Caco-2 (cell line): ENCODE measurements at regions not wholly inside any gene's neighbourhood (a gene's known extent, or its start where the extent isn't known, plus 50 kb on each side); places are given as distances from the start of the nearest gene placed in this dataset.
A peak's percentile ranks its signal among the peaks of the same experiment; 100 is the strongest.

Experiments
- BruUV-seq: library from RNA; stranded (reverse); fragments of 400-500 nt; replicated peaks from 2 replicates; lab custom pipeline; 2021; lab: Mats Ljungman, UMichigan
- CTCF ChIA-PET: fragments of 300-600 bp; sonication (Branson Sonifier 250); formaldehyde crosslinking; loops from one replicate; lab custom pipeline; 2022; ENCODE audit warnings: antibody characterized with exemption; lab: Charles Lee
- POLR2A ChIA-PET: fragments of 300-600 bp; sonication (Branson Sonifier 250); formaldehyde crosslinking; loops from one replicate; lab custom pipeline; 2022; ENCODE audit warnings: antibody characterized with exemption; lab: Charles Lee
- DNase-seq, 2 experiments: peaks; one replicate each; pipeline versions ENCODE4 v3.0.0 to v3.0.0-alpha.2; 2020 to 2022
- H3K27me3 ChIP-seq: replicated peaks from 2 replicates; pipeline ENCODE4 v1.6.0; 2011; ENCODE audit warnings: low read length; ENCODE audit not compliant: control insufficient read depth, insufficient read depth
- H3K36me3 ChIP-seq: 2 replicates; pipeline ENCODE4 v1.5.1; 2011; ENCODE audit warnings: low read length; ENCODE audit not compliant: control insufficient read depth, insufficient read depth
- H3K4me1 ChIP-seq: fragments of 250-450 bp; sonication (Bioruptor Pico); 2 replicates; pipeline ENCODE4 v1.5.1; 2020; ENCODE audit warnings: mild to moderate bottlenecking
- H3K4me3 ChIP-seq: 2 replicates; pipeline ENCODE4 v1.5.1; 2011; ENCODE audit warnings: low read depth, mild to moderate bottlenecking, control low read depth, low read length
- H3K9me3 ChIP-seq: fragments of 250-450 bp; sonication (Bioruptor Pico); 2 replicates; pipeline ENCODE4 v1.5.1; 2020; ENCODE audit warnings: mild to moderate bottlenecking, moderate library complexity
- H3K27ac Mint-ChIP-seq: one replicate; pipeline ENCODE4 v1.8.0; 2022; ENCODE audit warnings: mixed read lengths; ENCODE audit not compliant: unreplicated experiment
- H3K27me3 Mint-ChIP-seq: one replicate; pipeline ENCODE4 v1.8.0; 2022; ENCODE audit warnings: mixed read lengths; ENCODE audit not compliant: insufficient read depth, unreplicated experiment
- H3K36me3 Mint-ChIP-seq: one replicate; pipeline ENCODE4 v1.8.0; 2022; ENCODE audit warnings: mild to moderate bottlenecking, mixed read lengths; ENCODE audit not compliant: insufficient read depth, unreplicated experiment
- H3K4me1 Mint-ChIP-seq: one replicate; pipeline ENCODE4 v1.8.0; 2022; ENCODE audit warnings: low read depth, mixed read lengths; ENCODE audit not compliant: unreplicated experiment
- H3K4me3 Mint-ChIP-seq: one replicate; pipeline ENCODE4 v1.8.0; 2022; ENCODE audit warnings: mild to moderate bottlenecking, moderate library complexity, mixed read lengths; ENCODE audit not compliant: unreplicated experiment
- H3K9me3 Mint-ChIP-seq: one replicate; pipeline ENCODE4 v1.8.0; 2022; ENCODE audit warnings: mixed read lengths; ENCODE audit not compliant: unreplicated experiment
- intact Hi-C: fragments of 100-400 bp; cut with micrococcal nuclease; formaldehyde crosslinking; loops from one replicate; pipeline ENCODE4 v1.10.0; 2022; ENCODE audit not compliant: unreplicated experiment
- TF ChIP-seq, protein P1 (sequence below), 2 experiments: fragments of 200-600 bp in 1 of 2; IDR thresholded peaks; 1 replicate in 1 of 2; 2 replicates in 1 of 2; pipeline versions ENCODE4 v1.5.1 to v1.8.0; 2011 to 2022; ENCODE audit warnings: antibody characterized with exemption in 1 of 2, control low read depth in 1 of 2, inconsistent platforms in 1 of 2, low read depth in 1 of 2, low read length in 1 of 2, mild to moderate bottlenecking in 1 of 2, moderate library complexity in 1 of 2; ENCODE audit not compliant: insufficient read depth in 1 of 2, severe bottlenecking in 1 of 2, unreplicated experiment in 1 of 2

- H3K27ac Mint-ChIP-seq, result no peak overlapping the region
Observed at GRCh38 chr12:39161465-39162085, 256.2 kb upstream of the CPNE8 start.

GRCh38 chr12:39157696-39158342 is 252.4 kb upstream of the CPNE8 start:
- TF ChIP-seq, protein P1, sequence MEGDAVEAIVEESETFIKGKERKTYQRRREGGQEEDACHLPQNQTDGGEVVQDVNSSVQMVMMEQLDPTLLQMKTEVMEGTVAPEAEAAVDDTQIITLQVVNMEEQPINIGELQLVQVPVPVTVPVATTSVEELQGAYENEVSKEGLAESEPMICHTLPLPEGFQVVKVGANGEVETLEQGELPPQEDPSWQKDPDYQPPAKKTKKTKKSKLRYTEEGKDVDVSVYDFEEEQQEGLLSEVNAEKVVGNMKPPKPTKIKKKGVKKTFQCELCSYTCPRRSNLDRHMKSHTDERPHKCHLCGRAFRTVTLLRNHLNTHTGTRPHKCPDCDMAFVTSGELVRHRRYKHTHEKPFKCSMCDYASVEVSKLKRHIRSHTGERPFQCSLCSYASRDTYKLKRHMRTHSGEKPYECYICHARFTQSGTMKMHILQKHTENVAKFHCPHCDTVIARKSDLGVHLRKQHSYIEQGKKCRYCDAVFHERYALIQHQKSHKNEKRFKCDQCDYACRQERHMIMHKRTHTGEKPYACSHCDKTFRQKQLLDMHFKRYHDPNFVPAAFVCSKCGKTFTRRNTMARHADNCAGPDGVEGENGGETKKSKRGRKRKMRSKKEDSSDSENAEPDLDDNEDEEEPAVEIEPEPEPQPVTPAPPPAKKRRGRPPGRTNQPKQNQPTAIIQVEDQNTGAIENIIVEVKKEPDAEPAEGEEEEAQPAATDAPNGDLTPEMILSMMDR (IDR thresholded peaks at IDR 0.05; ENCODE audit: insufficient read depth in 1 of 2, low read depth in 1 of 2, low read length in 1 of 2, severe bottlenecking in 1 of 2, unreplicated experiment in 1 of 2), result no peak
- intact Hi-C loops, result no loop called here
- DNase-seq, result no peak
- BruUV-seq, result no TSS peak
- ChIA-PET CTCF (interaction anchor here (0.7 to 0.9 kb wide), 2 partner anchors 21 to 115 kb away, joined by 3 read pairs; no protein-coding TSS in a partner anchor), POLR2A (no interaction called here)
- Histone ChIP-seq H3K36me3 (no peaks in the 10 kb centered on the region), H3K4me1 (no peaks in the 10 kb centered on the region), H3K27me3 (no peaks in the 10 kb centered on the region), H3K9me3 (no peaks in the 10 kb centered on the region), H3K4me3 (no peak overlapping the region)
- H3K4me3 Mint-ChIP-seq, result no peak overlapping the region
- no peaks in the 10 kb centered on the region for H3K27me3 Mint-ChIP-seq
- no peaks in the 10 kb centered on the region for H3K4me1 Mint-ChIP-seq
- no peak overlapping the region for H3K27ac Mint-ChIP-seq
- peaks cover 9% of the 10 kb centered on the region for H3K9me3 Mint-ChIP-seq
- no peaks in the 10 kb centered on the region for H3K36me3 Mint-ChIP-seq

More at GRCh38 chr12:39161465-39162085, 256.2 kb upstream of the CPNE8 start:
- no peak overlapping the region for H3K4me3 ChIP-seq
- no peaks in the 10 kb centered on the region for H3K36me3 ChIP-seq
- no peaks in the 10 kb centered on the region for H3K9me3 ChIP-seq
- TF ChIP-seq, protein P1 (IDR thresholded peaks at IDR 0.05; ENCODE audit: insufficient read depth in 1 of 2, low read depth in 1 of 2, low read length in 1 of 2, severe bottlenecking in 1 of 2, unreplicated experiment in 1 of 2), result no peak
- intact Hi-C loops, result no loop called here
- no peak for DNase-seq
- no peaks in the 10 kb centered on the region for H3K4me1 ChIP-seq
- Mint-ChIP-seq H3K9me3 (peaks cover 9% of the 10 kb centered on the region), H3K36me3 (no peaks in the 10 kb centered on the region), H3K4me1 (no peaks in the 10 kb centered on the region), H3K27me3 (no peaks in the 10 kb centered on the region), H3K4me3 (no peak overlapping the region)
- CTCF ChIA-PET, result no interaction called here
- H3K27me3 ChIP-seq, result no peaks in the 10 kb centered on the region
- BruUV-seq, result no TSS peak
- POLR2A ChIA-PET, result no interaction called here

DNA sequence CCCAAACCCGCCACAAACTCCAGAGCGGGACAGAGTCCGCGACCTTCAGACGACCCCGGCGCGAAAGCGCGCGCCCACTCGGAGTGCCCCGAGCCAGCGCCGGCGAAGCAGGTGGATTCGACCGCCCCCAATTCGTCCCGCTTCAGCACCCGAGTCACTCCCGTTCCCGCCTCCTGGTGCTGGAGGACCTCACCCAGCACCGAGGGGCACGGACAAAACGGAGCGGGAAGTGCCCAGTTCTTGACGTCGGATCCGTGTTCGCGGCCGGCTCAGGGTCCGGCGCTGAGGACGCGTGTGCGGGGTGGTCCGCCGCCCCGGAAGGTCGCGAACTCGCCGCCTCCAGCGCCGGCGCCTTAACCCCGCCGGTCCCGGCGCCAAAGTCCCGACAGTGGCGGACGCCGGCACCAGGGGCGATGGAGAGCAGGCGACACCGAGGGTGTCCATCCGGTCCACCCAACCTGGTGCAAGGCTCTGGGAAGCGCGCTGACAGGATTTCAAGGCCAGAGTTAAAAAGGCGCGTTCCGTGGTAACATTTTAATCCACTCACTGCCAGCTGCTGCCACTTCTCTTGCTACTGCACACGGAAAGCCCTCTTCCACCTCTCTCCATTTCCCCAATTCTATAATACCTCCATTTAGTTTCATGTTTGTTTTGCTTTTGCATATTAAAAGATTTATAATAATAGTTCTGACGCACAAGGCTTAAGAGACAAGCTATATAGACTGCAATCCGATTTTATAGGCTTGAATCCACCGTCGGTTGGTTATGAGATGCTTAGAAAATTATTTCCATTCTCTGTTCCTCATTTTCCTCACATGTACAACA is 240.0 kb upstream of the CPNE8 start:
- Mint-ChIP-seq H3K9me3 (peaks cover 19% of the 10 kb centered on the region), H3K27ac (no peak overlapping the region), H3K4me3 (no peak overlapping the region), H3K27me3 (peaks cover 2% of the 10 kb centered on the region), H3K36me3 (no peaks in the 10 kb centered on the region), H3K4me1 (no peaks in the 10 kb centered on the region)
- ChIA-PET POLR2A (no interaction called here), CTCF (no interaction called here)
- H3K27me3 ChIP-seq, result no peaks in the 10 kb centered on the region
- H3K4me3 ChIP-seq, result no peak overlapping the region
- BruUV-seq, result no TSS peak
- H3K36me3 ChIP-seq, result no peaks in the 10 kb centered on the region
- H3K9me3 ChIP-seq, result peaks cover 6% of the 10 kb centered on the region
- no peaks in the 10 kb centered on the region for H3K4me1 ChIP-seq
- intact Hi-C loops, result no loop called here
- TF ChIP-seq, protein P1 (IDR thresholded peaks at IDR 0.05; ENCODE audit: insufficient read depth in 1 of 2, low read depth in 1 of 2, low read length in 1 of 2, severe bottlenecking in 1 of 2, unreplicated experiment in 1 of 2), result peak in 1 of 2 experiments; percentile 49
- no peak for DNase-seq
